ENCODE measurements at regions not wholly inside any gene's neighbourhood (a gene's known extent, or its start where the extent isn't known, plus 50 kb on each side); places are given as distances from the start of the nearest gene placed in this dataset.

DNA sequence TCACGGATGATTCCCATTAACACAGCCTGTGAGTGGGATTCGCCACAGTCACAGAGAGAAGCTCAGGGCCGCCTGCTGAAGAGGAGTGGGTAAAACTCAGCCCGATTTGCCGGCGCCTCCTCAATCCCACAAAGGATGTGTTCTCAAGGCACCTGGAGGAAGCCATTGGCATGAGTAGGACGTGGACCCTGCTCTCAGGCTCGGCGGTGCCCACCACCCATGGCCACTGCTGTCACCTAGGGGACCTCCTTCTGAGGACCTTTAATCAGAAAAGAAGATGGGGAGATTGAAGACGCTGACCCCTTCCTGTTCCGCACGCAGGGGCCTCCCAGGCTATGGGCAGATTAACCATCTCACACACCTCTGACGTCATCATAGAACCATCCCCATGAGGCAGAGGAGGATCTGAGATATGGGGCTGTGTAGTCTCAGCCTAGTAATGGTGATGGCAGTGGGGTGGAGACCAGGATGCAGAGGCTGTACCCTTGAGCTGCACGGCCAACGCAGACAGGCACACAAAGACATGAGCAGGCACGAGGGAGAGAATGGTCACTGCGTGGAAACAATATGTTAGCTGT lies 571.8 kb downstream of the BRD1 start:
- TF ChIP-seq, protein P1, sequence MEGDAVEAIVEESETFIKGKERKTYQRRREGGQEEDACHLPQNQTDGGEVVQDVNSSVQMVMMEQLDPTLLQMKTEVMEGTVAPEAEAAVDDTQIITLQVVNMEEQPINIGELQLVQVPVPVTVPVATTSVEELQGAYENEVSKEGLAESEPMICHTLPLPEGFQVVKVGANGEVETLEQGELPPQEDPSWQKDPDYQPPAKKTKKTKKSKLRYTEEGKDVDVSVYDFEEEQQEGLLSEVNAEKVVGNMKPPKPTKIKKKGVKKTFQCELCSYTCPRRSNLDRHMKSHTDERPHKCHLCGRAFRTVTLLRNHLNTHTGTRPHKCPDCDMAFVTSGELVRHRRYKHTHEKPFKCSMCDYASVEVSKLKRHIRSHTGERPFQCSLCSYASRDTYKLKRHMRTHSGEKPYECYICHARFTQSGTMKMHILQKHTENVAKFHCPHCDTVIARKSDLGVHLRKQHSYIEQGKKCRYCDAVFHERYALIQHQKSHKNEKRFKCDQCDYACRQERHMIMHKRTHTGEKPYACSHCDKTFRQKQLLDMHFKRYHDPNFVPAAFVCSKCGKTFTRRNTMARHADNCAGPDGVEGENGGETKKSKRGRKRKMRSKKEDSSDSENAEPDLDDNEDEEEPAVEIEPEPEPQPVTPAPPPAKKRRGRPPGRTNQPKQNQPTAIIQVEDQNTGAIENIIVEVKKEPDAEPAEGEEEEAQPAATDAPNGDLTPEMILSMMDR (IDR thresholded peaks at IDR 0.05), result no peak
- no peak for TF ChIP-seq EP300 (IDR thresholded peaks at IDR 0.05)

Measured in tibial nerve (tissue), 4 donors.